ENCODE measurements at regions not wholly inside any gene's neighbourhood (a gene's known extent, or its start where the extent isn't known, plus 50 kb on each side); places are given as distances from the start of the nearest gene placed in this dataset.
"Not testable (repeated sequence)": the region's sequence is repeated elsewhere in the genome, so short reads cannot be mapped to it uniquely, and the experiment has no call there.

- TF ChIP-seq LEF1 (IDR thresholded peaks at IDR 0.05; ENCODE audit: borderline replicate concordance) (no peak), ZNF384 (IDR thresholded peaks at IDR 0.05) (no peak), FOXM1 (IDR thresholded peaks at IDR 0.05; ENCODE audit: borderline replicate concordance) (no peak), SP1 (IDR thresholded peaks at IDR 0.05) (no peak), HDGF (IDR thresholded peaks at IDR 0.05; ENCODE audit: borderline replicate concordance) (no peak), FOXA1 (IDR thresholded peaks at IDR 0.05) (no peak), PKNOX1 (IDR thresholded peaks at IDR 0.05) (no peak), FOXK2 (IDR thresholded peaks at IDR 0.05) (no peak), CTBP1 (IDR thresholded peaks at IDR 0.05; ENCODE audit: borderline replicate concordance) (no peak), L3MBTL2 (conservative IDR thresholded peaks at IDR 0.05) (no peak), ELF4 (IDR thresholded peaks at IDR 0.05) (no peak), TARDBP (IDR thresholded peaks at IDR 0.05) (no peak), SUZ12 (IDR thresholded peaks at IDR 0.05) (no peak), NFRKB (IDR thresholded peaks at IDR 0.05) (no peak), ARNT (IDR thresholded peaks at IDR 0.05) (no peak), BHLHE40 (IDR thresholded peaks at IDR 0.05; ENCODE audit: borderline replicate concordance) (no peak)
- DNase-seq (ENCODE audit: extremely low spot score): no peak
- POLR2A ChIA-PET: no interaction called here
- CTCF ChIA-PET: no interaction called here
Observed at GRCh38 chr2:76178610-76179009, 467.9 kb upstream of the GCFC2 start.

GRCh38 chr2:76175295-76175694 is 464.6 kb upstream of the GCFC2 start:
- CTCF ChIA-PET: no interaction called here

DNA sequence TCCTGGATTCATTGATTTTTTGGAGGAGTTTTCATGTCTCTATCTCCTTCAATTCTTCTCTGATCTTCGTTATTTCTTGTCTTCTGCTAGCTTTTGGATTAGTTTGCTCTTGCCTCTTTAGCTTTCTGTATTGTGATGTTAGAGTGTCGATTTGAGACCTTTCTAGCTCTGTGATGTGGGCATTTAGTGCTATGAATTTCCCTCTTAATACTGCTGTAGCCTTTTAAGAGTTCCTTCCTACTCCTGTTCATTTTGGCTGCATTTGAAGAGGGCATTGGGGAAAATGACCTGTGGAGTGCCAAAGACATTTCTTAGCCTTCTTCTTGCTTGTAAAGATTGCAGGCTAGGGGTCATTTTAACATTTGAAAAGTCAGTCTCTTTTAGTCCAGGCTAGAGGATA is 463.8 kb upstream of the GCFC2 start:
- DNase-seq (ENCODE audit: extremely low spot score): no peak
- CTCF ChIA-PET: no interaction called here
- POLR2A ChIA-PET: no interaction called here

More at GRCh38 chr2:76175295-76175694, 464.6 kb upstream of the GCFC2 start:
- DNase-seq (ENCODE audit: extremely low spot score): no peak
- POLR2A ChIA-PET: no interaction called here
- TF ChIP-seq CTBP1 (IDR thresholded peaks at IDR 0.05; ENCODE audit: borderline replicate concordance) (no peak), SP1 (IDR thresholded peaks at IDR 0.05) (no peak), PKNOX1 (IDR thresholded peaks at IDR 0.05) (no peak), HDGF (IDR thresholded peaks at IDR 0.05; ENCODE audit: borderline replicate concordance) (no peak), SUZ12 (IDR thresholded peaks at IDR 0.05) (no peak), TARDBP (IDR thresholded peaks at IDR 0.05) (no peak), L3MBTL2 (conservative IDR thresholded peaks at IDR 0.05) (no peak), FOXM1 (IDR thresholded peaks at IDR 0.05; ENCODE audit: borderline replicate concordance) (no peak), FOXA1 (IDR thresholded peaks at IDR 0.05) (no peak), NFRKB (IDR thresholded peaks at IDR 0.05) (no peak)

DNA sequence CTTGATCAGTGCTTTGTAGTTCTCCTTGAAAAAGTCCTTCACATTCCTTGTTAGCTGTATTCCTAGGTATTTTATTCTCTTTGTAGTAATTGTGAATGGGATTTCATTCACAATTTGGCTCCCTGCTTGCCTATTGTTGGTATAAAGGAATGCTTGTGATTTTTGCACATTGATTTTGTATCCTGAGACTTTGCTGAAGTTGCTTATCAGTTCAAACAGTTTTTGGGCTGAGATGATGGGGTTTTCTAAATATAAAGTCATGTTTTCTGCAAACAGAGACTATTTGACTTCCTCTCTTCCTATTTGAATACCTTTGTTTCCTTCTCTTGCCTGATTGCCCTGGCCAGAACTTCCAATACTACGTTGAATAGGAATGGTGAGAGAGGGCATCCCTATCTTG is 462.5 kb upstream of the GCFC2 start:
- DNase-seq (ENCODE audit: extremely low spot score); POLR2A ChIA-PET; CTCF ChIA-PET: not testable (repeated sequence)

More for the DNA sequence above, 463.8 kb upstream of the GCFC2 start:
- TF ChIP-seq NFRKB (IDR thresholded peaks at IDR 0.05): no peak
- no peak for TF ChIP-seq FOXK2 (IDR thresholded peaks at IDR 0.05)
- no peak for TF ChIP-seq ELF4 (IDR thresholded peaks at IDR 0.05)
- TF ChIP-seq PKNOX1 (IDR thresholded peaks at IDR 0.05): no peak
- TF ChIP-seq LEF1 (IDR thresholded peaks at IDR 0.05; ENCODE audit: borderline replicate concordance): no peak
- TF ChIP-seq FOXM1 (IDR thresholded peaks at IDR 0.05; ENCODE audit: borderline replicate concordance): no peak

GRCh38 chr2:76172154-76172595 is 461.5 kb upstream of the GCFC2 start:
- POLR2A ChIA-PET; CTCF ChIA-PET; DNase-seq (ENCODE audit: extremely low spot score): not testable (repeated sequence)

DNA sequence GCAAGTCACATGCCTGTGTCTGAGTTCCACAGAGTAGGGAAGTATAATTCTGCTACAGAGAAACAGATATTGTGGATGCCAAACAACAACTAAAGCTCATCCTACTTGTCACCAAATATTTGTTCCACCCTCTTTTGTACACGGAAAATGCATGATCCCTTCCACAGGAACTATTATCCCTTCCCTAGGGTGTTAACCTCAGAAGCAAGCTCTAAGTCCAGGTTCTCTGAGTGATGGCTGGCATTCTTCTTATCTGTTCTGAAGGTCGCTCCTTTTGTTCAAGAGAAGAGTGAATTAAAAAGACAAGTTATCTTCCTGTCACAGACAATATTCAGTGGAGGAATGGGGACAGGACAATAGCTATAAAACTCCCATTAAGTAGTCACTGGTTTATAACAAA is 460.1 kb upstream of the GCFC2 start:
- DNase-seq (ENCODE audit: extremely low spot score): no peak
- TF ChIP-seq NFRKB (IDR thresholded peaks at IDR 0.05): no peak
- TF ChIP-seq HDGF (IDR thresholded peaks at IDR 0.05; ENCODE audit: borderline replicate concordance): no peak
- no peak for TF ChIP-seq ZNF384 (IDR thresholded peaks at IDR 0.05)
- TF ChIP-seq ELF4 (IDR thresholded peaks at IDR 0.05): no peak
- TF ChIP-seq CTBP1 (IDR thresholded peaks at IDR 0.05; ENCODE audit: borderline replicate concordance): no peak
- no peak for TF ChIP-seq L3MBTL2 (conservative IDR thresholded peaks at IDR 0.05)
- ChIA-PET POLR2A (no interaction called here), CTCF (no interaction called here)

DNA sequence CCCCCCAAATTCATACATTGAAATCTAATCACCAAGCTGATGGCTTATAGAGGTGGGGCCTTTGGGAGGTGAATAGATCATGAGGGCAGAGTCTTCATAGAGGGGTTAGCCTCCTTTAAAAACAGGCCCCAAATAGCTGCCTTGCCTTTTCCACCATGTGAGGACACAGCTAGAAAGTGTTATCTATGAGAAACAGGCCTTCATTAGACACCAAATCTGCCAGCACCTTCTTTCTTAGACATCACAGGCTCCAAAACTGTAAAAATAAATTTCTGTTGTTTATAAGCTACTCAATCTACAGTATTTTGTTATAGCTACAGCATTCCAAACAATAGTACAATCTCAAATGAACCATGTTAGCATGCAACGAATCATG is 459.3 kb upstream of the GCFC2 start:
- no peak for DNase-seq (ENCODE audit: extremely low spot score)
- TF ChIP-seq ZNF384 (IDR thresholded peaks at IDR 0.05) (no peak), SUZ12 (IDR thresholded peaks at IDR 0.05) (no peak), ELF4 (IDR thresholded peaks at IDR 0.05) (no peak), FOXM1 (IDR thresholded peaks at IDR 0.05; ENCODE audit: borderline replicate concordance) (no peak), SP1 (IDR thresholded peaks at IDR 0.05) (no peak), NFRKB (IDR thresholded peaks at IDR 0.05) (no peak), HDGF (IDR thresholded peaks at IDR 0.05; ENCODE audit: borderline replicate concordance) (no peak), LEF1 (IDR thresholded peaks at IDR 0.05; ENCODE audit: borderline replicate concordance) (no peak), L3MBTL2 (conservative IDR thresholded peaks at IDR 0.05) (no peak), FOXK2 (IDR thresholded peaks at IDR 0.05) (no peak), CTBP1 (IDR thresholded peaks at IDR 0.05; ENCODE audit: borderline replicate concordance) (no peak), ARNT (IDR thresholded peaks at IDR 0.05) (no peak), TARDBP (IDR thresholded peaks at IDR 0.05) (no peak), FOXA1 (IDR thresholded peaks at IDR 0.05) (no peak), BHLHE40 (IDR thresholded peaks at IDR 0.05; ENCODE audit: borderline replicate concordance) (no peak), PKNOX1 (IDR thresholded peaks at IDR 0.05) (no peak)
- POLR2A ChIA-PET: no interaction called here
- CTCF ChIA-PET: no interaction called here
